ENCODE measurements at regions not wholly inside any gene's neighbourhood (a gene's known extent, or its start where the extent isn't known, plus 50 kb on each side); places are given as distances from the start of the nearest gene placed in this dataset.

GRCh38 chr12:43008953-43009845 is 419.7 kb upstream of the PRICKLE1 start:
- no peak for DNase-seq (ENCODE audit: low read depth)

GRCh38 chr12:43004908-43005307 is 415.4 kb upstream of the PRICKLE1 start:
- no peak overlapping the region for H3K4me3 ChIP-seq (ENCODE audit: low read depth, low read length)
- TF ChIP-seq CTCF (IDR thresholded peaks at IDR 0.05; ENCODE audit: low read depth, low read length) (no peak), MAX (IDR thresholded peaks at IDR 0.05; ENCODE audit: low read depth, low read length) (no peak), POLR2A (IDR thresholded peaks at IDR 0.05; ENCODE audit: extremely low read depth, insufficient read length) (no peak), MYC (IDR thresholded peaks at IDR 0.05; ENCODE audit: low read depth, low read length) (no peak)
- no peak for DNase-seq (ENCODE audit: low read depth)

More at GRCh38 chr12:43008953-43009845, 419.7 kb upstream of the PRICKLE1 start:
- TF ChIP-seq POLR2A (IDR thresholded peaks at IDR 0.05; ENCODE audit: extremely low read depth, insufficient read length) (no peak), MYC (IDR thresholded peaks at IDR 0.05; ENCODE audit: low read depth, low read length) (no peak), MAX (IDR thresholded peaks at IDR 0.05; ENCODE audit: low read depth, low read length) (no peak), CTCF (IDR thresholded peaks at IDR 0.05; ENCODE audit: low read depth, low read length) (no peak)
- H3K4me3 ChIP-seq (ENCODE audit: low read depth, low read length), result no peak overlapping the region

- TF ChIP-seq POLR2A (IDR thresholded peaks at IDR 0.05; ENCODE audit: extremely low read depth, insufficient read length), result no peak
- DNase-seq (ENCODE audit: low read depth), result no peak
- H3K4me3 ChIP-seq (ENCODE audit: low read depth, low read length), result no peak overlapping the region
These were observed 414.6 kb upstream of the PRICKLE1 start for GRCh38 chr12:43004141-43004540.

- DNase-seq (ENCODE audit: low read depth), result no peak
These were observed 407.4 kb upstream of the PRICKLE1 start for GRCh38 chr12:42996869-42997431.

GRCh38 chr12:42992826-42993225 is 403.3 kb upstream of the PRICKLE1 start:
- DNase-seq (ENCODE audit: low read depth), result no peak
- no peak overlapping the region for H3K4me3 ChIP-seq (ENCODE audit: low read depth, low read length)
- no peak for TF ChIP-seq CTCF (IDR thresholded peaks at IDR 0.05; ENCODE audit: low read depth, low read length)
- TF ChIP-seq POLR2A (IDR thresholded peaks at IDR 0.05; ENCODE audit: extremely low read depth, insufficient read length), result no peak
- TF ChIP-seq MAX (IDR thresholded peaks at IDR 0.05; ENCODE audit: low read depth, low read length), result no peak
- no peak for TF ChIP-seq MYC (IDR thresholded peaks at IDR 0.05; ENCODE audit: low read depth, low read length)

More at GRCh38 chr12:42996869-42997431, 407.4 kb upstream of the PRICKLE1 start:
- no peak overlapping the region for H3K4me3 ChIP-seq (ENCODE audit: low read depth, low read length)
- no peak for TF ChIP-seq MAX (IDR thresholded peaks at IDR 0.05; ENCODE audit: low read depth, low read length)
- no peak for TF ChIP-seq MYC (IDR thresholded peaks at IDR 0.05; ENCODE audit: low read depth, low read length)
- no peak for TF ChIP-seq POLR2A (IDR thresholded peaks at IDR 0.05; ENCODE audit: extremely low read depth, insufficient read length)
- TF ChIP-seq CTCF (IDR thresholded peaks at IDR 0.05; ENCODE audit: low read depth, low read length), result no peak

GRCh38 chr12:42990387-42990786 is 400.8 kb upstream of the PRICKLE1 start:
- no peak for TF ChIP-seq MAX (IDR thresholded peaks at IDR 0.05; ENCODE audit: low read depth, low read length)
- no peak for TF ChIP-seq MYC (IDR thresholded peaks at IDR 0.05; ENCODE audit: low read depth, low read length)
- no peak for TF ChIP-seq POLR2A (IDR thresholded peaks at IDR 0.05; ENCODE audit: extremely low read depth, insufficient read length)
- no peak for TF ChIP-seq CTCF (IDR thresholded peaks at IDR 0.05; ENCODE audit: low read depth, low read length)
- no peak overlapping the region for H3K4me3 ChIP-seq (ENCODE audit: low read depth, low read length)

More at GRCh38 chr12:42990387-42990786, 400.8 kb upstream of the PRICKLE1 start:
- no peak for DNase-seq (ENCODE audit: low read depth)
